Choroid plexus epithelial cell (primary cell): ENCODE measurements at regions not wholly inside any gene's neighbourhood (a gene's known extent, or its start where the extent isn't known, plus 50 kb on each side); places are given as distances from the start of the nearest gene placed in this dataset.

Source experiments
- DNase-seq: peaks from one replicate; pipeline ENCODE4 v3.0.0-alpha.2; 2010; ENCODE audit warnings: low read depth
- H3K4me3 ChIP-seq: 2 replicates; pipeline ENCODE4 v1.5.1; 2011; ENCODE audit warnings: low read depth, mild to moderate bottlenecking, control low read depth, low read length, moderate library complexity
- CTCF ChIP-seq: conservative IDR thresholded peaks from 2 replicates; pipeline ENCODE4 v1.5.1; 2011; ENCODE audit warnings: low read depth, mild to moderate bottlenecking, control low read depth, inconsistent platforms, low read length, moderate library complexity

- no peak for TF ChIP-seq CTCF
- DNase-seq: peak; percentile 89
- no peak overlapping the region for H3K4me3 ChIP-seq
Observed at GRCh38 chr1:59007820-59008598, 224.2 kb upstream of the JUN start.

- no peak overlapping the region for H3K4me3 ChIP-seq
- peak; percentile 57 for DNase-seq
- no peak for TF ChIP-seq CTCF
Observed at GRCh38 chr1:59008599-59009347, 224.9 kb upstream of the JUN start.

GRCh38 chr1:59011663-59012062, 227.8 kb upstream of the JUN start:
- no peak overlapping the region for H3K4me3 ChIP-seq
- DNase-seq: no peak
- no peak for TF ChIP-seq CTCF

GRCh38 chr1:59012378-59012777, 228.5 kb upstream of the JUN start:
- no peak overlapping the region for H3K4me3 ChIP-seq
- TF ChIP-seq CTCF: no peak
- no peak for DNase-seq

- peak overlapping the region; percentile 1 for H3K4me3 ChIP-seq
- peak; percentile 69 for DNase-seq
- no peak for TF ChIP-seq CTCF
Observed at GRCh38 chr1:59013276-59013927, 229.6 kb upstream of the JUN start.

- H3K4me3 ChIP-seq: no peak overlapping the region
- no peak for DNase-seq
- no peak for TF ChIP-seq CTCF
Observed at GRCh38 chr1:59013928-59014279, 230.1 kb upstream of the JUN start.
